Left lung (tissue), 4 donors: ENCODE measurements at regions not wholly inside any gene's neighbourhood (a gene's known extent, or its start where the extent isn't known, plus 50 kb on each side); places are given as distances from the start of the nearest gene placed in this dataset.

Experiments
- ATAC-seq: fragments of 200-7000 bp; cut with Tn5 transposase; one replicate; pipeline ENCODE4 v1.9.1; 2020; ENCODE audit warnings: moderate library complexity
- DNase-seq, 4 donors: peaks; one replicate each; pipeline ENCODE4 v3.0.0-alpha.2; 2013 to 2020
- H3K27ac ChIP-seq, 2 donors: fragments of 200-600 bp; sonication (generic) in 1 of 2; one replicate each; pipeline versions ENCODE4 v1.5.0 to v1.8.0; 2020 to 2021
- H3K27me3 ChIP-seq, 2 donors: fragments of 200-600 bp; sonication (generic) in 1 of 2; one replicate each; pipeline versions ENCODE4 v1.5.0 to v1.8.0; 2020 to 2021
- H3K36me3 ChIP-seq, 2 donors: fragments of 200-600 bp; sonication (generic) in 1 of 2; one replicate each; pipeline versions ENCODE4 v1.5.0 to v1.8.0; 2020 to 2021
- H3K4me1 ChIP-seq, 2 donors: fragments of 200-600 bp; one replicate each; pipeline ENCODE4 v1.8.0; 2021
- H3K4me3 ChIP-seq, 2 donors: fragments of 200-600 bp; sonication (generic) in 1 of 2; one replicate each; pipeline versions ENCODE4 v1.5.0 to v1.8.0; 2020 to 2021; ENCODE audit warnings: mild to moderate bottlenecking in 1 of 2
- H3K9me3 ChIP-seq, 2 donors: fragments of 200-600 bp; sonication (generic) in 1 of 2; one replicate each; pipeline versions ENCODE4 v1.5.0 to v1.8.0; 2020 to 2021
- CTCF ChIP-seq, 2 donors: fragments of 200-600 bp; sonication (generic) in 1 of 2; IDR thresholded peaks; one replicate each; pipeline versions ENCODE4 v1.5.0 to v1.8.0; 2021; ENCODE audit warnings: antibody characterized with exemption in 2 of 2
- intact Hi-C, 2 donors: fragments of 100-400 bp; cut with DNase I; formaldehyde crosslinking; loops; one replicate each; pipeline versions ENCODE4 v1.11.2 to v1.14.2; 2022
- donor health status: DM: no; HTN: yes; CAD: no.
- donor health status: DM: no; HTN: no; CAD: no.

DNA sequence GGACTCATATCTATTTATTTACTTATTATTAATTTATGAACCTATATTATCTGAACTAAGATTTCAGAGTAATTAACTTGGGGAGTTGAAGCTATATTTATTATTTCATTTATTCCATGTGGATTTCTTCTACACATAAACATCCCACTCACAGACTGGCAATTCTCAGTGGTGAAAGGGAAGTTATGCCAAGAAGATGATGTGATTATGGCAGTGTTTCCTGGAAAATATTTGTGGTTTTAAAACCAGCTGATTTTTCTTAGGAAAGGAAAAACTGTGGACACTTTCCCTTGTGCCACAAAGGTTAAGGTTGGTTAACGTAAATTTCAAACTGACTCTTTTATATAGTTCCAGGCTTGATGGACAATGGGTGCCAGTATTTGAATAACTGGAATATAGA lies 513.1 kb downstream of the SLITRK6 start:
- intact Hi-C loops, result no loop called here
- Histone ChIP-seq H3K36me3 (no peaks in the 10 kb centered on the region), H3K4me3 (no peak overlapping the region), H3K4me1 (no peaks in the 10 kb centered on the region), H3K27ac (no peak overlapping the region), H3K9me3 (peaks cover 0 to 3% of the 10 kb centered on the region in 2 donors), H3K27me3 (no peaks in the 10 kb centered on the region)
- DNase-seq, result no peak
- no peak for TF ChIP-seq CTCF (IDR thresholded peaks at IDR 0.05)
- no peak for ATAC-seq

DNA sequence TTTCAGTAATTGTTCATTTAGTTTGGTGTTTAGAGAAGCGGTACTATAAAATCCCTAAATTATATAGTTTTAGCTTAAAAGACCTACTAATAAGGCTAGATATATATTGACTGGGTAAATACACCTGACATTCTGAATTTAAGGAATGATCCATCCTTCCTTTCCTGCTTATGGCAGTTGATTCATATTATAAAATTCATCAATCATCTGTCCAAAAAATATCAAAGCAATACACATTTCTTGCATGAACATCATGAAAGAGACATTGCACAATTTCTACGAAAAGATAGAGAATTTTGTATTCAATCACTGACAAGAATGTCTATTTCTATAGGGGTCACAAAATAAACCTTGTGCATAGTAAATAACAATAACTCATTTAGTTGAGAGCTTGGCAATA lies 514.9 kb downstream of the SLITRK6 start:
- DNase-seq (no peak), ATAC-seq (no peak)
- Histone ChIP-seq H3K36me3 (no peaks in the 10 kb centered on the region), H3K4me1 (no peaks in the 10 kb centered on the region), H3K27ac (no peak overlapping the region), H3K9me3 (peaks cover 0 to 3% of the 10 kb centered on the region in 2 donors), H3K4me3 (no peak overlapping the region), H3K27me3 (no peaks in the 10 kb centered on the region)
- intact Hi-C loops, result no loop called here
- no peak for TF ChIP-seq CTCF (IDR thresholded peaks at IDR 0.05)

- ATAC-seq (peak; percentile 71), DNase-seq (no peak)
- Histone ChIP-seq H3K27me3 (no peaks in the 10 kb centered on the region), H3K4me1 (no peaks in the 10 kb centered on the region), H3K9me3 (peaks cover 0 to 3% of the 10 kb centered on the region in 2 donors), H3K4me3 (no peak overlapping the region), H3K36me3 (no peaks in the 10 kb centered on the region), H3K27ac (no peak overlapping the region)
- intact Hi-C loops, result no loop called here
- no peak for TF ChIP-seq CTCF (IDR thresholded peaks at IDR 0.05)
These were observed 515.8 kb downstream of the SLITRK6 start for GRCh38 chr13:85283408-85283807.

DNA sequence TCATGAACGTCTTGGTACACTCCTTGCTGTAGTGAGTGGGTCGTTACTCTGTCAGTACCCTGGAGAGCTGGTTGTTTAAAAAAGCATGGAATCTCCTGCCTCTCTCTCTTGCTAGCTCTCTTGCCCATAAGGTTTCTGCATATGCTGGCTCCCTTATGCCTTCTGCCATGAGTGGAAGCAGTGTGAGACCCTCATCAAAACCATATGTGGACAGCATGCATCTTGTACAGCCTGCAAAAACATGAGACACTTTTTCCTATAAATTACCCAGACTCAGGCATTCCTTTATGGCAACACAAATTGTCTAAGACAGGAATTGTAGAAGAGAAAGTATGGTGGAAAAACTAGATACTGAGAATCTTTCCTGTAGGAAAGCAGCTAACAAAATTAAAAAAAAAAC lies 516.3 kb downstream of the SLITRK6 start:
- ATAC-seq (no peak), DNase-seq (no peak)
- Histone ChIP-seq H3K4me1 (no peaks in the 10 kb centered on the region), H3K36me3 (no peaks in the 10 kb centered on the region), H3K27me3 (no peaks in the 10 kb centered on the region), H3K4me3 (no peak overlapping the region), H3K9me3 (no peaks in the 10 kb centered on the region), H3K27ac (no peak overlapping the region)
- intact Hi-C loops, result no loop called here
- TF ChIP-seq CTCF (IDR thresholded peaks at IDR 0.05), result no peak

GRCh38 chr13:85278851-85279250 lies 520.4 kb downstream of the SLITRK6 start:
- DNase-seq (no peak), ATAC-seq (no peak)
- Histone ChIP-seq H3K4me1 (no peaks in the 10 kb centered on the region), H3K27me3 (no peaks in the 10 kb centered on the region), H3K27ac (no peak overlapping the region), H3K4me3 (no peak overlapping the region), H3K9me3 (no peaks in the 10 kb centered on the region), H3K36me3 (no peaks in the 10 kb centered on the region)
- TF ChIP-seq CTCF (IDR thresholded peaks at IDR 0.05), result no peak
- intact Hi-C loops, result no loop called here
